ENCODE measurements at regions not wholly inside any gene's neighbourhood (a gene's known extent, or its start where the extent isn't known, plus 50 kb on each side); places are given as distances from the start of the nearest gene placed in this dataset.

- H3K36me3 ChIP-seq (ENCODE audit: low read length) = no peaks in the 10 kb centered on the region
- H3K27ac ChIP-seq (ENCODE audit: low read depth, low read length) = no peak overlapping the region
- H3K9me3 ChIP-seq (ENCODE audit: insufficient read depth, low read length) = no peaks in the 10 kb centered on the region
- no peak overlapping the region for H3K4me2 ChIP-seq (ENCODE audit: low read depth, low read length, poor library complexity, severe bottlenecking)
- TF ChIP-seq EZH2phosphoT487 (conservative IDR thresholded peaks at IDR 0.05; ENCODE audit: low read length) (no peak), CTCF (IDR thresholded peaks at IDR 0.05; ENCODE audit: insufficient read depth, low read length, poor library complexity, severe bottlenecking) (no peak)
- H3K9ac ChIP-seq (ENCODE audit: low read length) = no peak overlapping the region
- H4K20me1 ChIP-seq (ENCODE audit: low read depth, low read length) = no peaks in the 10 kb centered on the region
- no peak overlapping the region for H3K4me3 ChIP-seq (ENCODE audit: insufficient read depth, low read length, poor library complexity, severe bottlenecking)
- H3K79me2 ChIP-seq (ENCODE audit: insufficient read depth, low read length) = no peaks in the 10 kb centered on the region
- no peak overlapping the region for H2AFZ ChIP-seq (ENCODE audit: low read depth, low read length, severe bottlenecking)
- no peaks in the 10 kb centered on the region for H3K9me2 ChIP-seq (replicated peaks; ENCODE audit: insufficient read depth, low read length)
- H3K27me3 ChIP-seq (ENCODE audit: low read length) = no peaks in the 10 kb centered on the region
- no peaks in the 10 kb centered on the region for H3F3A ChIP-seq (ENCODE audit: insufficient read depth)
Measured at GRCh38 chr16:9169094-9169493, 77.7 kb downstream of the HAPSTR1 start.

GRCh38 chr16:9170470-9170869 is 79.0 kb downstream of the HAPSTR1 start:
- H3K9me2 ChIP-seq (replicated peaks; ENCODE audit: insufficient read depth, low read length) = no peaks in the 10 kb centered on the region
- H3K9ac ChIP-seq (ENCODE audit: low read length) = no peak overlapping the region
- H3K79me2 ChIP-seq (ENCODE audit: insufficient read depth, low read length) = no peaks in the 10 kb centered on the region
- H3K4me2 ChIP-seq (ENCODE audit: low read depth, low read length, poor library complexity, severe bottlenecking) = no peak overlapping the region
- H3K27ac ChIP-seq (ENCODE audit: low read depth, low read length) = no peak overlapping the region
- no peaks in the 10 kb centered on the region for H3K27me3 ChIP-seq (ENCODE audit: low read length)
- H2AFZ ChIP-seq (ENCODE audit: low read depth, low read length, severe bottlenecking) = no peak overlapping the region
- H4K20me1 ChIP-seq (ENCODE audit: low read depth, low read length) = no peaks in the 10 kb centered on the region
- no peaks in the 10 kb centered on the region for H3K9me3 ChIP-seq (ENCODE audit: insufficient read depth, low read length)
- H3K4me3 ChIP-seq (ENCODE audit: insufficient read depth, low read length, poor library complexity, severe bottlenecking) = no peak overlapping the region
- H3K36me3 ChIP-seq (ENCODE audit: low read length) = no peaks in the 10 kb centered on the region
- TF ChIP-seq CTCF (IDR thresholded peaks at IDR 0.05; ENCODE audit: insufficient read depth, low read length, poor library complexity, severe bottlenecking) = no peak
- TF ChIP-seq EZH2phosphoT487 (conservative IDR thresholded peaks at IDR 0.05; ENCODE audit: low read length) = no peak
- no peaks in the 10 kb centered on the region for H3F3A ChIP-seq (ENCODE audit: insufficient read depth)

- no peaks in the 10 kb centered on the region for H3K9me2 ChIP-seq (replicated peaks; ENCODE audit: insufficient read depth, low read length)
- no peak overlapping the region for H3K9ac ChIP-seq (ENCODE audit: low read length)
- H3K4me3 ChIP-seq (ENCODE audit: insufficient read depth, low read length, poor library complexity, severe bottlenecking) = no peak overlapping the region
- H3K9me3 ChIP-seq (ENCODE audit: insufficient read depth, low read length) = no peaks in the 10 kb centered on the region
- H3K36me3 ChIP-seq (ENCODE audit: low read length) = no peaks in the 10 kb centered on the region
- no peak overlapping the region for H3K27ac ChIP-seq (ENCODE audit: low read depth, low read length)
- no peaks in the 10 kb centered on the region for H3K79me2 ChIP-seq (ENCODE audit: insufficient read depth, low read length)
- TF ChIP-seq CTCF (IDR thresholded peaks at IDR 0.05; ENCODE audit: insufficient read depth, low read length, poor library complexity, severe bottlenecking) (no peak), EZH2phosphoT487 (conservative IDR thresholded peaks at IDR 0.05; ENCODE audit: low read length) (no peak)
- no peaks in the 10 kb centered on the region for H3K27me3 ChIP-seq (ENCODE audit: low read length)
- H3F3A ChIP-seq (ENCODE audit: insufficient read depth) = no peaks in the 10 kb centered on the region
- no peak overlapping the region for H3K4me2 ChIP-seq (ENCODE audit: low read depth, low read length, poor library complexity, severe bottlenecking)
- H4K20me1 ChIP-seq (ENCODE audit: low read depth, low read length) = no peaks in the 10 kb centered on the region
- no peak overlapping the region for H2AFZ ChIP-seq (ENCODE audit: low read depth, low read length, severe bottlenecking)
Measured at GRCh38 chr16:9176547-9177418, 85.3 kb downstream of the HAPSTR1 start.
